Neural cell (in vitro differentiated cells): ENCODE measurements at regions not wholly inside any gene's neighbourhood (a gene's known extent, or its start where the extent isn't known, plus 50 kb on each side); places are given as distances from the start of the nearest gene placed in this dataset.

Experiments
- H2AFZ ChIP-seq: fragments of 200-600, 300-800 bp; sonication (generic), shearing (Covaris generic); 2 replicates; pipeline ENCODE4 v1.6.0; 2014; ENCODE audit warnings: low read depth, mild to moderate bottlenecking, antibody characterized with exemption, low read length, moderate library complexity
- H3F3A ChIP-seq: fragments of 200-600 bp; shearing (Covaris generic); 2 replicates; pipeline ENCODE4 v1.6.1; 2016; ENCODE audit warnings: mild to moderate bottlenecking, moderate library complexity, mixed read lengths, antibody characterized with exemption, low read length; ENCODE audit not compliant: insufficient read depth, poor library complexity, severe bottlenecking
- H3K27ac ChIP-seq: fragments of 200-600, 300-800 bp; sonication (generic), shearing (Covaris generic); 2 replicates; pipeline ENCODE4 v1.5.1; 2014; ENCODE audit warnings: mild to moderate bottlenecking, low read length, moderate library complexity
- H3K27me3 ChIP-seq: fragments of 300-800, 200-600 bp; sonication (generic), shearing (Covaris generic); 2 replicates; pipeline ENCODE4 v1.6.0; 2014; ENCODE audit warnings: mild to moderate bottlenecking, low read depth, low read length, moderate library complexity; ENCODE audit not compliant: insufficient read depth
- H3K36me3 ChIP-seq: fragments of 300-800, 200-600 bp; sonication (generic), shearing (Covaris generic); 2 replicates; pipeline ENCODE4 v1.5.1; 2014; ENCODE audit warnings: mild to moderate bottlenecking, antibody characterized with exemption, low read length, moderate library complexity; ENCODE audit not compliant: insufficient read depth
- H3K4me2 ChIP-seq: fragments of 300-800, 200-600 bp; sonication (generic), shearing (Covaris generic); 2 replicates; pipeline ENCODE4 v1.6.0; 2014; ENCODE audit warnings: mild to moderate bottlenecking, low read length
- H3K4me3 ChIP-seq: fragments of 300-800, 200-600 bp; sonication (generic), shearing (Covaris generic); 2 replicates; pipeline ENCODE4 v1.5.1; 2014; ENCODE audit warnings: mild to moderate bottlenecking, low read length, moderate library complexity
- H3K79me2 ChIP-seq: fragments of 200-600 bp; shearing (Covaris generic); replicated peaks from 2 replicates; pipeline ENCODE4 v1.6.0; 2014; ENCODE audit warnings: mild to moderate bottlenecking, low read length, moderate library complexity; ENCODE audit not compliant: insufficient read depth
- H3K9ac ChIP-seq: fragments of 300-800, 200-600 bp; sonication (generic), shearing (Covaris generic); 2 replicates; pipeline ENCODE4 v1.6.1; 2016; ENCODE audit warnings: mild to moderate bottlenecking, low read length, mixed read lengths
- H3K9me2 ChIP-seq: fragments of 200-600 bp; shearing (Covaris generic); 2 replicates; pipeline ENCODE4 v1.6.1; 2016; ENCODE audit warnings: mild to moderate bottlenecking, low read length, mixed read lengths; ENCODE audit not compliant: insufficient read depth
- H3K9me3 ChIP-seq: fragments of 200-600, 300-800 bp; sonication (generic), shearing (Covaris generic); 2 replicates; pipeline ENCODE4 v1.6.1; 2016; ENCODE audit warnings: mild to moderate bottlenecking, mixed run types, low read length, moderate library complexity, mixed read lengths
- H4K20me1 ChIP-seq: fragments of 200-600 bp; shearing (Covaris generic); 2 replicates; pipeline ENCODE4 v1.6.1; 2016; ENCODE audit warnings: mild to moderate bottlenecking, mixed run types; ENCODE audit not compliant: insufficient read depth
- EP300 ChIP-seq: fragments of 450-650 bp; conservative IDR thresholded peaks from 2 replicates; pipeline ENCODE4 v1.6.1; 2014; ENCODE audit warnings: antibody characterized with exemption, mild to moderate bottlenecking, moderate library complexity; ENCODE audit not compliant: poor library complexity, severe bottlenecking
- EZH2 ChIP-seq: fragments of 200-600, 300-800 bp; shearing (Covaris generic), sonication (generic); IDR thresholded peaks from 2 replicates; pipeline ENCODE4 v1.6.1; 2014; ENCODE audit warnings: antibody characterized with exemption, low read length, borderline replicate concordance, mild to moderate bottlenecking; ENCODE audit not compliant: insufficient read depth, poor library complexity, severe bottlenecking
- MXI1 ChIP-seq: fragments of 450-650 bp; conservative IDR thresholded peaks from 2 replicates; pipeline ENCODE4 v1.6.1; 2014; ENCODE audit warnings: antibody characterized with exemption, mild to moderate bottlenecking; ENCODE audit not compliant: poor library complexity, severe bottlenecking
- POLR2AphosphoS5 ChIP-seq: IDR thresholded peaks from 2 replicates; pipeline ENCODE4 v1.6.1; 2012
- RAD21 ChIP-seq: fragments of 450-650 bp; conservative IDR thresholded peaks from 2 replicates; pipeline ENCODE4 v1.6.1; 2014; ENCODE audit warnings: antibody characterized with exemption, mild to moderate bottlenecking, moderate library complexity
- SMC3 ChIP-seq: fragments of 450-650 bp; conservative IDR thresholded peaks from 2 replicates; pipeline ENCODE4 v1.6.1; 2014; ENCODE audit warnings: antibody characterized with exemption, mild to moderate bottlenecking, moderate library complexity; ENCODE audit not compliant: poor library complexity
- TAF1 ChIP-seq: IDR thresholded peaks from 2 replicates; pipeline ENCODE4 v1.6.1; 2012; ENCODE audit warnings: low read depth
- TF ChIP-seq, protein P1 (sequence below): fragments of 450-650 bp; IDR thresholded peaks from 2 replicates; pipeline ENCODE4 v1.5.1; 2014; ENCODE audit warnings: antibody characterized with exemption, mild to moderate bottlenecking, moderate library complexity; ENCODE audit not compliant: poor library complexity, severe bottlenecking
- TF ChIP-seq, protein P2 (sequence below): IDR thresholded peaks from 2 replicates; pipeline ENCODE4 v1.6.1; 2012; ENCODE audit warnings: borderline replicate concordance

DNA sequence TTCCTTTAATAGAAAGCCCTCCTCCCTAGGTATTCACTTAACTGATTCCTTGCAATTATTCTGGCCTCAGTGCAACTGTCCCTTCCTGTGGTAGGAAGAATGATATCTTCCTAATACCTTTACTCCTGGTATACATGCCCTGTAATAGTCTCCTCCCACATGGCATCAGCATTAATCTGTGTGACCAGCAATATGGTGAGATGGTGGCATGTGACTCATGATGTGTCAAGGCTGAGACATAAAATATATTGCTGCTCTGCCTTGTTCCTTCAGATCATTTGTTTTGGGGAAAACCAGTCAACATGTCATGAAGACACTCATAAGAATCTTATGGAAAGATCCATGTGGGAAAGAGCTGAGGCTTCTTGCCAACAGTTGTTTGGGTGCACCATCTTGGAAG lies 149.1 kb upstream of the TRPM3 start:
- no peak for TF ChIP-seq TAF1
- no peak for TF ChIP-seq POLR2AphosphoS5
- no peak for TF ChIP-seq SMC3
- no peak for TF ChIP-seq EP300
- no peak for TF ChIP-seq MXI1
- TF ChIP-seq, protein P1, sequence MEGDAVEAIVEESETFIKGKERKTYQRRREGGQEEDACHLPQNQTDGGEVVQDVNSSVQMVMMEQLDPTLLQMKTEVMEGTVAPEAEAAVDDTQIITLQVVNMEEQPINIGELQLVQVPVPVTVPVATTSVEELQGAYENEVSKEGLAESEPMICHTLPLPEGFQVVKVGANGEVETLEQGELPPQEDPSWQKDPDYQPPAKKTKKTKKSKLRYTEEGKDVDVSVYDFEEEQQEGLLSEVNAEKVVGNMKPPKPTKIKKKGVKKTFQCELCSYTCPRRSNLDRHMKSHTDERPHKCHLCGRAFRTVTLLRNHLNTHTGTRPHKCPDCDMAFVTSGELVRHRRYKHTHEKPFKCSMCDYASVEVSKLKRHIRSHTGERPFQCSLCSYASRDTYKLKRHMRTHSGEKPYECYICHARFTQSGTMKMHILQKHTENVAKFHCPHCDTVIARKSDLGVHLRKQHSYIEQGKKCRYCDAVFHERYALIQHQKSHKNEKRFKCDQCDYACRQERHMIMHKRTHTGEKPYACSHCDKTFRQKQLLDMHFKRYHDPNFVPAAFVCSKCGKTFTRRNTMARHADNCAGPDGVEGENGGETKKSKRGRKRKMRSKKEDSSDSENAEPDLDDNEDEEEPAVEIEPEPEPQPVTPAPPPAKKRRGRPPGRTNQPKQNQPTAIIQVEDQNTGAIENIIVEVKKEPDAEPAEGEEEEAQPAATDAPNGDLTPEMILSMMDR: no peak
- TF ChIP-seq, protein P2, sequence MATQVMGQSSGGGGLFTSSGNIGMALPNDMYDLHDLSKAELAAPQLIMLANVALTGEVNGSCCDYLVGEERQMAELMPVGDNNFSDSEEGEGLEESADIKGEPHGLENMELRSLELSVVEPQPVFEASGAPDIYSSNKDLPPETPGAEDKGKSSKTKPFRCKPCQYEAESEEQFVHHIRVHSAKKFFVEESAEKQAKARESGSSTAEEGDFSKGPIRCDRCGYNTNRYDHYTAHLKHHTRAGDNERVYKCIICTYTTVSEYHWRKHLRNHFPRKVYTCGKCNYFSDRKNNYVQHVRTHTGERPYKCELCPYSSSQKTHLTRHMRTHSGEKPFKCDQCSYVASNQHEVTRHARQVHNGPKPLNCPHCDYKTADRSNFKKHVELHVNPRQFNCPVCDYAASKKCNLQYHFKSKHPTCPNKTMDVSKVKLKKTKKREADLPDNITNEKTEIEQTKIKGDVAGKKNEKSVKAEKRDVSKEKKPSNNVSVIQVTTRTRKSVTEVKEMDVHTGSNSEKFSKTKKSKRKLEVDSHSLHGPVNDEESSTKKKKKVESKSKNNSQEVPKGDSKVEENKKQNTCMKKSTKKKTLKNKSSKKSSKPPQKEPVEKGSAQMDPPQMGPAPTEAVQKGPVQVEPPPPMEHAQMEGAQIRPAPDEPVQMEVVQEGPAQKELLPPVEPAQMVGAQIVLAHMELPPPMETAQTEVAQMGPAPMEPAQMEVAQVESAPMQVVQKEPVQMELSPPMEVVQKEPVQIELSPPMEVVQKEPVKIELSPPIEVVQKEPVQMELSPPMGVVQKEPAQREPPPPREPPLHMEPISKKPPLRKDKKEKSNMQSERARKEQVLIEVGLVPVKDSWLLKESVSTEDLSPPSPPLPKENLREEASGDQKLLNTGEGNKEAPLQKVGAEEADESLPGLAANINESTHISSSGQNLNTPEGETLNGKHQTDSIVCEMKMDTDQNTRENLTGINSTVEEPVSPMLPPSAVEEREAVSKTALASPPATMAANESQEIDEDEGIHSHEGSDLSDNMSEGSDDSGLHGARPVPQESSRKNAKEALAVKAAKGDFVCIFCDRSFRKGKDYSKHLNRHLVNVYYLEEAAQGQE: no peak
- TF ChIP-seq RAD21: no peak
- TF ChIP-seq EZH2: no peak
- Histone ChIP-seq H3K9ac (no peak overlapping the region), H3K36me3 (no peaks in the 10 kb centered on the region), H3K27ac (no peak overlapping the region), H3K9me2 (no peaks in the 10 kb centered on the region), H3K4me3 (no peak overlapping the region), H3K27me3 (no peaks in the 10 kb centered on the region), H3F3A (no peaks in the 10 kb centered on the region), H3K9me3 (no peaks in the 10 kb centered on the region), H2AFZ (no peak overlapping the region), H3K79me2 (no peaks in the 10 kb centered on the region), H4K20me1 (no peaks in the 10 kb centered on the region), H3K4me2 (no peak overlapping the region)

DNA sequence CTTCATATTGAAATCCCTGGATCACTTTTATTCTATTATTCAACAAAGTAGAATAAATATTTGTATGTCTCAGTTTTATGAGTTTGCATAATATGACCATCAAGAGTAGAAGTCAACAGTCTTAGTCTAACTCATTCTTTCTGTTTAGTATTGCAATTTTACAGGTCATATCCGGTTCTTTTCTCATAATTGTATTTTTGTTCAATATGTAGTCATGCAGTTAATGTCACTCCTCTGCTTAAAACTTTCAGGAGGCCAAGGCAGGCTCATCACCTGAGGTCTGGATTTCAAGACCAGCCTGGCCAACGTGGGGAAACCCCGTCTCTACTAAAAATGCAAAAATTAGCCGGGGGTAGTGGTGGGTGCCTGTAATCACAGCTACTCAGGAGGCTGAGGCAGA lies 148.4 kb upstream of the TRPM3 start:
- H3K9ac ChIP-seq: no peak overlapping the region
- no peaks in the 10 kb centered on the region for H3K9me2 ChIP-seq
- H3K27me3 ChIP-seq: no peaks in the 10 kb centered on the region
- H2AFZ ChIP-seq: no peak overlapping the region
- H3K79me2 ChIP-seq: no peaks in the 10 kb centered on the region
- TF ChIP-seq EP300: no peak
- TF ChIP-seq POLR2AphosphoS5: no peak
- H3K27ac ChIP-seq: no peak overlapping the region
- H3K4me3 ChIP-seq: no peak overlapping the region
- H4K20me1 ChIP-seq: no peaks in the 10 kb centered on the region
- no peaks in the 10 kb centered on the region for H3K9me3 ChIP-seq
- no peaks in the 10 kb centered on the region for H3F3A ChIP-seq
- H3K36me3 ChIP-seq: no peaks in the 10 kb centered on the region
- no peak overlapping the region for H3K4me2 ChIP-seq

DNA sequence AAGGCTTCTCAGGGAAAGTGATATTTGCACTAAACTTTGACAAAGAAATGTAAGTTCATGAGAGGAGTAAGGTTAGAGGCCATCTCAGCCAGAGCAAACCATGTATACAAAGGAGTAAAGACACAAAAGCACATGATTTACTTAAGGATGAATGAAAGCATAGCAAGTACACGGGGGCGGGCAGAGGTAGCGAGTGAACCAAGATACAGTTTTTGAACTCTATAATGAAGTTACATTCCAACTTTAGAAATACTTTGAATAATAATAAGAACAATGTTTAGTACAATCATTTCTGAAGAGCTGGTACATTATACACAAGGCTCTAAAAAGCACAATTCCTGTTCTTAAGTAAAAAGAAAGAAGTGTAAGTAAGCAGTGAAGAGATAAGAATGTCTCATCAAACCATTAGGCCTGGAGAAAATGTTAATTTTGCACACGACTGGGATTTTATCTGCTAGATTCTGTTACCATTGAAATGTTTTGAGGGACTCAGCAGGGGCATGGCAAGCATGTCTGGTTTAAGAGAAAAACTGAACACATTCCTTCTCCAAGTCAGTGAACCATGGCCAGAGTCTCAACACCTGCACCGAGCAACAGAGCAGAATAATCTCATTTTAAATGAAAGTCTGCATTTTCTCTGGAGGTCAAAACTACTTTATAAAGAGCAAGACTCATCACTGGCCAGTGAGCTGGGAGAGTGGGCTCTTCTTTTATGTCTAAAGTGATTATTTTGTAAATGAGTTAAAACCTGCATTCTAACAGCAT lies 147.6 kb upstream of the TRPM3 start:
- Histone ChIP-seq H2AFZ (no peak overlapping the region), H3K9me2 (no peaks in the 10 kb centered on the region), H3K27me3 (no peaks in the 10 kb centered on the region), H3K9ac (no peak overlapping the region), H3K4me2 (no peak overlapping the region), H3K4me3 (no peak overlapping the region), H3K9me3 (no peaks in the 10 kb centered on the region), H3K27ac (no peak overlapping the region), H4K20me1 (no peaks in the 10 kb centered on the region), H3K36me3 (no peaks in the 10 kb centered on the region), H3K79me2 (no peaks in the 10 kb centered on the region), H3F3A (no peaks in the 10 kb centered on the region)
- TF ChIP-seq EZH2 (no peak), TAF1 (no peak), RAD21 (no peak), EP300 (no peak)
- TF ChIP-seq, protein P1: no peak
